ENCODE measurements at regions not wholly inside any gene's neighbourhood (a gene's known extent, or its start where the extent isn't known, plus 50 kb on each side); places are given as distances from the start of the nearest gene placed in this dataset.
"Not testable (repeated sequence)": the region's sequence is repeated elsewhere in the genome, so short reads cannot be mapped to it uniquely, and the experiment has no call there.

GRCh38 chr6:81517455-81517854 lies 235.0 kb downstream of the TENT5A start:
- 85 to 87% methylated on average over 3 of the region's 3 CpGs for WGBS, 2 donors
- Histone ChIP-seq H3K27ac (no peak overlapping the region), H3K4me3 (no peak overlapping the region), H3K4me1 (no peaks in the 10 kb centered on the region), H3K9me3 (no peaks in the 10 kb centered on the region), H3K36me3 (ENCODE audit: low read depth, missing control alignments) (no peaks in the 10 kb centered on the region), H3K27me3 (no peaks in the 10 kb centered on the region)
- no peak for DNase-seq
- intact Hi-C loops (cut with DNase I; ENCODE audit: low total_unique reads): no loop called here
- TF ChIP-seq POLR2A (IDR thresholded peaks at IDR 0.05): no peak
- TF ChIP-seq CTCF (IDR thresholded peaks at IDR 0.05): no peak

GRCh38 chr6:81515562-81516453 lies 236.7 kb downstream of the TENT5A start:
- Histone ChIP-seq H3K9me3 (no peaks in the 10 kb centered on the region), H3K27me3 (no peaks in the 10 kb centered on the region), H3K27ac (no peak overlapping the region), H3K4me3 (no peak overlapping the region), H3K4me1 (no peaks in the 10 kb centered on the region), H3K36me3 (ENCODE audit: low read depth, missing control alignments) (no peaks in the 10 kb centered on the region)
- intact Hi-C loops (cut with DNase I; ENCODE audit: low total_unique reads): no loop called here
- TF ChIP-seq CTCF (IDR thresholded peaks at IDR 0.05): no peak
- no peak for TF ChIP-seq POLR2A (IDR thresholded peaks at IDR 0.05)
- 56 to 69% methylated on average over 7 of the region's 7 CpGs for WGBS, 2 donors
- DNase-seq: no peak

- H3K27ac ChIP-seq; intact Hi-C loops (cut with DNase I; ENCODE audit: low total_unique reads); H3K4me1 ChIP-seq; H3K36me3 ChIP-seq (ENCODE audit: low read depth, missing control alignments); DNase-seq; H3K4me3 ChIP-seq; H3K9me3 ChIP-seq; H3K27me3 ChIP-seq: not testable (repeated sequence)
- WGBS, 2 donors: 84 to 89% methylated on average over 4 of the region's 4 CpGs
Observed at GRCh38 chr6:81514195-81514594, 238.3 kb downstream of the TENT5A start.

- Histone ChIP-seq H3K36me3 (ENCODE audit: low read depth, missing control alignments) (no peaks in the 10 kb centered on the region), H3K27ac (no peak overlapping the region), H3K4me3 (no peak overlapping the region), H3K4me1 (no peaks in the 10 kb centered on the region), H3K27me3 (no peaks in the 10 kb centered on the region), H3K9me3 (no peaks in the 10 kb centered on the region)
- DNase-seq: no peak
- TF ChIP-seq CTCF (IDR thresholded peaks at IDR 0.05): no peak
- TF ChIP-seq POLR2A (IDR thresholded peaks at IDR 0.05): no peak
- intact Hi-C loops (cut with DNase I; ENCODE audit: low total_unique reads): no loop called here
- WGBS, 2 donors: 0% methylated on average over 1 of the region's 1 CpG
Observed at GRCh38 chr6:81511423-81511822, 241.1 kb downstream of the TENT5A start.

GRCh38 chr6:81495999-81496398 lies 256.5 kb downstream of the TENT5A start:
- H3K9me3 ChIP-seq: no peaks in the 10 kb centered on the region
- no peaks in the 10 kb centered on the region for H3K27me3 ChIP-seq
- WGBS, 2 donors: 75 to 86% methylated on average over 1 of the region's 1 CpG
- no peak for TF ChIP-seq CTCF (IDR thresholded peaks at IDR 0.05)
- no peak for TF ChIP-seq POLR2A (IDR thresholded peaks at IDR 0.05)
- no peaks in the 10 kb centered on the region for H3K36me3 ChIP-seq (ENCODE audit: low read depth, missing control alignments)
- DNase-seq: no peak
- intact Hi-C loops (cut with DNase I; ENCODE audit: low total_unique reads): no loop called here
- no peaks in the 10 kb centered on the region for H3K4me1 ChIP-seq
- H3K27ac ChIP-seq: no peak overlapping the region
- H3K4me3 ChIP-seq: no peak overlapping the region

Data from testis (tissue), 2 donors.